Calu3 (cell line): ENCODE measurements at regions not wholly inside any gene's neighbourhood (a gene's known extent, or its start where the extent isn't known, plus 50 kb on each side); places are given as distances from the start of the nearest gene placed in this dataset.

ENCODE experiments used
- BruUV-seq: library from RNA; stranded (reverse); fragments of 400-500 nt; replicated peaks from 2 replicates; lab custom pipeline; 2021; lab: Mats Ljungman, UMichigan
- CTCF ChIA-PET: fragments of 300-600 bp; sonication (Branson Sonifier 250); formaldehyde crosslinking; loops from one replicate; lab custom pipeline; 2022; ENCODE audit warnings: antibody characterized with exemption; lab: Charles Lee
- DNase-seq: peaks from one replicate; pipeline ENCODE4 v3.0.0; 2022
- H3K27ac Mint-ChIP-seq: one replicate; pipeline ENCODE4 v1.8.0; 2022; ENCODE audit warnings: mixed read lengths; ENCODE audit not compliant: unreplicated experiment
- H3K27me3 Mint-ChIP-seq: one replicate; pipeline ENCODE4 v1.8.0; 2022; ENCODE audit warnings: mixed read lengths; ENCODE audit not compliant: unreplicated experiment
- H3K36me3 Mint-ChIP-seq: one replicate; pipeline ENCODE4 v1.8.0; 2022; ENCODE audit warnings: mild to moderate bottlenecking, moderate library complexity, mixed read lengths; ENCODE audit not compliant: insufficient read depth, unreplicated experiment
- H3K4me1 Mint-ChIP-seq: one replicate; pipeline ENCODE4 v1.8.0; 2022; ENCODE audit warnings: mild to moderate bottlenecking, low read depth, mixed read lengths; ENCODE audit not compliant: unreplicated experiment
- H3K4me3 Mint-ChIP-seq: one replicate; pipeline ENCODE4 v1.8.0; 2022; ENCODE audit warnings: mild to moderate bottlenecking, low read depth, moderate library complexity, mixed read lengths; ENCODE audit not compliant: unreplicated experiment
- H3K9me3 Mint-ChIP-seq: one replicate; pipeline ENCODE4 v1.8.0; 2022; ENCODE audit warnings: low read depth, mixed read lengths; ENCODE audit not compliant: unreplicated experiment
- CTCF ChIP-seq: fragments of 200-600 bp; IDR thresholded peaks from one replicate; pipeline ENCODE4 v1.8.0; 2022; ENCODE audit warnings: antibody characterized with exemption; ENCODE audit not compliant: unreplicated experiment
- intact Hi-C: fragments of 100-400 bp; cut with micrococcal nuclease; formaldehyde crosslinking; loops from one replicate; pipeline ENCODE4 v1.10.0; 2022; ENCODE audit not compliant: unreplicated experiment

- Mint-ChIP-seq H3K36me3 (no peaks in the 10 kb centered on the region), H3K9me3 (no peaks in the 10 kb centered on the region), H3K4me1 (no peaks in the 10 kb centered on the region), H3K27me3 (peaks cover 12% of the 10 kb centered on the region), H3K4me3 (no peak overlapping the region), H3K27ac (no peak overlapping the region)
- DNase-seq, result no peak
- no TSS peak for BruUV-seq
- CTCF ChIA-PET, result no interaction called here
- intact Hi-C loops, result no loop called here
- TF ChIP-seq CTCF, result no peak
Observed at GRCh38 chr16:86805188-86805587, 226.8 kb downstream of the FOXL1 start.

- BruUV-seq, result no TSS peak
- CTCF ChIA-PET, result no interaction called here
- H3K27ac Mint-ChIP-seq, result no peak overlapping the region
- no peaks in the 10 kb centered on the region for H3K36me3 Mint-ChIP-seq
- H3K4me3 Mint-ChIP-seq, result no peak overlapping the region
- DNase-seq, result no peak
- H3K27me3 Mint-ChIP-seq, result peaks cover 12% of the 10 kb centered on the region
- no peaks in the 10 kb centered on the region for H3K9me3 Mint-ChIP-seq
- no peak for TF ChIP-seq CTCF
- H3K4me1 Mint-ChIP-seq, result no peaks in the 10 kb centered on the region
- intact Hi-C loops, result no loop called here
Observed at GRCh38 chr16:86806181-86806837, 228.0 kb downstream of the FOXL1 start.

GRCh38 chr16:86806838-86807351 lies 228.5 kb downstream of the FOXL1 start:
- no peak for DNase-seq
- TF ChIP-seq CTCF, result no peak
- no peaks in the 10 kb centered on the region for H3K4me1 Mint-ChIP-seq
- no peaks in the 10 kb centered on the region for H3K36me3 Mint-ChIP-seq
- no peaks in the 10 kb centered on the region for H3K9me3 Mint-ChIP-seq
- no TSS peak for BruUV-seq
- intact Hi-C loops, result no loop called here
- H3K4me3 Mint-ChIP-seq, result no peak overlapping the region
- H3K27ac Mint-ChIP-seq, result no peak overlapping the region
- CTCF ChIA-PET, result no interaction called here
- H3K27me3 Mint-ChIP-seq, result peaks cover 12% of the 10 kb centered on the region

- Mint-ChIP-seq H3K27ac (no peak overlapping the region), H3K4me1 (no peaks in the 10 kb centered on the region), H3K36me3 (no peaks in the 10 kb centered on the region), H3K4me3 (no peak overlapping the region), H3K9me3 (no peaks in the 10 kb centered on the region), H3K27me3 (peaks cover 12% of the 10 kb centered on the region)
- CTCF ChIA-PET, result interaction anchor here (0.6 to 2.2 kb wide), 3 partner anchors 10 to 387 kb away, joined by 4 to 8 read pairs (median 4); no protein-coding TSS in a partner anchor
- no TSS peak for BruUV-seq
- no peak for DNase-seq
- intact Hi-C loops, result no loop called here
- TF ChIP-seq CTCF, result no peak
Observed at GRCh38 chr16:86808863-86809444, 230.6 kb downstream of the FOXL1 start.
